ENCODE measurements at regions not wholly inside any gene's neighbourhood (a gene's known extent, or its start where the extent isn't known, plus 50 kb on each side); places are given as distances from the start of the nearest gene placed in this dataset.

- TF ChIP-seq, protein P1, sequence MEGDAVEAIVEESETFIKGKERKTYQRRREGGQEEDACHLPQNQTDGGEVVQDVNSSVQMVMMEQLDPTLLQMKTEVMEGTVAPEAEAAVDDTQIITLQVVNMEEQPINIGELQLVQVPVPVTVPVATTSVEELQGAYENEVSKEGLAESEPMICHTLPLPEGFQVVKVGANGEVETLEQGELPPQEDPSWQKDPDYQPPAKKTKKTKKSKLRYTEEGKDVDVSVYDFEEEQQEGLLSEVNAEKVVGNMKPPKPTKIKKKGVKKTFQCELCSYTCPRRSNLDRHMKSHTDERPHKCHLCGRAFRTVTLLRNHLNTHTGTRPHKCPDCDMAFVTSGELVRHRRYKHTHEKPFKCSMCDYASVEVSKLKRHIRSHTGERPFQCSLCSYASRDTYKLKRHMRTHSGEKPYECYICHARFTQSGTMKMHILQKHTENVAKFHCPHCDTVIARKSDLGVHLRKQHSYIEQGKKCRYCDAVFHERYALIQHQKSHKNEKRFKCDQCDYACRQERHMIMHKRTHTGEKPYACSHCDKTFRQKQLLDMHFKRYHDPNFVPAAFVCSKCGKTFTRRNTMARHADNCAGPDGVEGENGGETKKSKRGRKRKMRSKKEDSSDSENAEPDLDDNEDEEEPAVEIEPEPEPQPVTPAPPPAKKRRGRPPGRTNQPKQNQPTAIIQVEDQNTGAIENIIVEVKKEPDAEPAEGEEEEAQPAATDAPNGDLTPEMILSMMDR (IDR thresholded peaks at IDR 0.05; ENCODE audit: low read depth, low read length) = no peak
- Histone ChIP-seq H3K9me3 (ENCODE audit: low read depth) (no peaks in the 10 kb centered on the region), H3K36me3 (no peaks in the 10 kb centered on the region), H3K27me3 (no peaks in the 10 kb centered on the region), H3K4me1 (ENCODE audit: low read depth) (peaks cover 19% of the 10 kb centered on the region), H3K27ac (peak overlapping the region; percentile 58), H3K4me3 (no peak overlapping the region)
- DNase-seq (ENCODE audit: low read depth in 1 of 2, low spot score in 1 of 2) = no peak
Measured at GRCh38 chr2:34365512-34365911, 766.4 kb upstream of the FAM98A start.

DNA sequence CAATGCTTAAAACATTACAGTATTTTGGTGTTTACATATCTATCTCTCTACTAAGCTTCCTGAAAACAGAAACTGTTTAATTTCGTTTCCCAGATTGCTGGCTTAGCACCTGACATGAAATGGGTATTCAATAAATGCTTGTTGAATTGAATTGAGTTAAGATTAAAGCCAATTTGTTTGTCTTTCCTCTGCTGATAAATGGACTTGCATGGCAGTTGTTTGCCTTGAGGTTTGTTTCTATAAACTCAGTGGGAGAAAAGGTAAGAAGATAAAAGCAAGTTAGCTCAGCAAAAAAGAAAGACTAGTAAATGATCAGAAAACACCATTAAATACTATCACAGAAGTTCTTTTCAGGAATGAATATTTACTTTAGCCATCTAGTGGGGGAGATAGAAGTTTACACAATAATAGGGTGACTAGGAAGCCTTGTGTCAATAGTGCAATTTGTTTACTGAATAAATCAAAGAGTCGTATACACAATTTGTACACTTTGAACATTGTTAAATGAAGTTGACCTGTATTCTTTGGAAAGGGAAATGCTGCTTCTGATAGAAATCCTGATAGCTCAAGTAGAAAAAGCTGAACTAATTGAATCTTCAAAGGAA is 754.5 kb upstream of the FAM98A start:
- Histone ChIP-seq H3K27me3 (no peaks in the 10 kb centered on the region), H3K9me3 (ENCODE audit: low read depth) (no peaks in the 10 kb centered on the region), H3K27ac (no peak overlapping the region), H3K4me1 (ENCODE audit: low read depth) (peaks cover 11% of the 10 kb centered on the region), H3K4me3 (no peak overlapping the region), H3K36me3 (no peaks in the 10 kb centered on the region)
- no peak for DNase-seq (ENCODE audit: low read depth in 1 of 2, low spot score in 1 of 2)
- TF ChIP-seq, protein P1 (IDR thresholded peaks at IDR 0.05; ENCODE audit: low read depth, low read length) = no peak

- no peaks in the 10 kb centered on the region for H3K36me3 ChIP-seq
- DNase-seq (ENCODE audit: low read depth in 1 of 2, low spot score in 1 of 2) = no peak
- H3K27ac ChIP-seq = no peak overlapping the region
- no peaks in the 10 kb centered on the region for H3K9me3 ChIP-seq (ENCODE audit: low read depth)
- H3K27me3 ChIP-seq = no peaks in the 10 kb centered on the region
- no peak overlapping the region for H3K4me3 ChIP-seq
- peaks cover 11% of the 10 kb centered on the region for H3K4me1 ChIP-seq (ENCODE audit: low read depth)
- TF ChIP-seq, protein P1 (IDR thresholded peaks at IDR 0.05; ENCODE audit: low read depth, low read length) = no peak
Measured at GRCh38 chr2:34349527-34349926, 750.4 kb upstream of the FAM98A start.

GRCh38 chr2:34345030-34345429 is 745.9 kb upstream of the FAM98A start:
- TF ChIP-seq, protein P1 (IDR thresholded peaks at IDR 0.05; ENCODE audit: low read depth, low read length) = no peak

GRCh38 chr2:34340307-34340706 is 741.2 kb upstream of the FAM98A start:
- no peak for DNase-seq (ENCODE audit: low read depth in 1 of 2, low spot score in 1 of 2)
- Histone ChIP-seq H3K27ac (no peak overlapping the region), H3K4me3 (no peak overlapping the region), H3K36me3 (no peaks in the 10 kb centered on the region), H3K4me1 (ENCODE audit: low read depth) (no peaks in the 10 kb centered on the region), H3K9me3 (ENCODE audit: low read depth) (no peaks in the 10 kb centered on the region), H3K27me3 (no peaks in the 10 kb centered on the region)
- TF ChIP-seq, protein P1 (IDR thresholded peaks at IDR 0.05; ENCODE audit: low read depth, low read length) = no peak

More at GRCh38 chr2:34345030-34345429, 745.9 kb upstream of the FAM98A start:
- Histone ChIP-seq H3K4me3 (no peak overlapping the region), H3K9me3 (ENCODE audit: low read depth) (no peaks in the 10 kb centered on the region), H3K4me1 (ENCODE audit: low read depth) (peaks cover 11% of the 10 kb centered on the region), H3K36me3 (no peaks in the 10 kb centered on the region), H3K27ac (no peak overlapping the region), H3K27me3 (no peaks in the 10 kb centered on the region)
- DNase-seq (ENCODE audit: low read depth in 1 of 2, low spot score in 1 of 2) = no peak
